Thyroid gland (tissue), 4 donors: ENCODE measurements at regions not wholly inside any gene's neighbourhood (a gene's known extent, or its start where the extent isn't known, plus 50 kb on each side); places are given as distances from the start of the nearest gene placed in this dataset.

Experiments used
- DNase-seq, 2 donors: peaks; one replicate each; pipeline ENCODE4 v3.0.0-alpha.2; 2019
- H3K27ac ChIP-seq, 3 donors: fragments of 200-600 bp; sonication (generic); 1 replicate in 2 of 3; 2 replicates in 1 of 3; pipeline ENCODE4 v1.5.1; 2016 to 2019; ENCODE audit warnings: mild to moderate bottlenecking in 1 of 3, moderate library complexity in 1 of 3
- H3K27me3 ChIP-seq: fragments of 200-600 bp; sonication (generic); one replicate; pipeline ENCODE4 v1.5.1; 2019
- H3K36me3 ChIP-seq, 2 donors: fragments of 200-600 bp; sonication (generic); one replicate each; pipeline ENCODE4 v1.5.1; 2016 to 2019
- H3K4me1 ChIP-seq, 2 donors: fragments of 200-600 bp; sonication (generic); one replicate each; pipeline ENCODE4 v1.5.1; 2017 to 2019
- H3K4me3 ChIP-seq, 3 donors: fragments of 200-600 bp; sonication (generic); replicated peaks in 1 of 3; 1 replicate in 2 of 3; 2 replicates in 1 of 3; pipeline ENCODE4 v1.5.1; 2016; ENCODE audit warnings: mild to moderate bottlenecking in 1 of 3
- H3K9me3 ChIP-seq: fragments of 200-600 bp; sonication (generic); one replicate; pipeline ENCODE4 v1.5.1; 2017
- POLR2A ChIP-seq, 2 donors: fragments of 450-650 bp; IDR thresholded peaks; one replicate each; pipeline ENCODE4 v1.6.1; 2017; ENCODE audit warnings: antibody characterized with exemption in 2 of 2, mild to moderate bottlenecking in 2 of 2, moderate library complexity in 1 of 2
- WGBS, 2 donors: methylation state at CpG; one replicate each; pipeline ENCODE4 v1.1.5; 2017; 5-methylcytosine and 5-hydroxymethylcytosine counted together
- intact Hi-C: fragments of 100-400 bp; cut with DNase I; formaldehyde crosslinking; loops from one replicate; pipeline ENCODE4 v1.15.1; 2023
- TF ChIP-seq, protein P1 (sequence below), 6 experiments: fragments of 200-600 bp in 3 of 6; fragments of 450-650 bp in 3 of 6; sonication (generic) in 3 of 6; IDR thresholded peaks; one replicate each; pipeline ENCODE4 v1.5.1; 2016 to 2019; ENCODE audit warnings: antibody characterized with exemption in 6 of 6, mild to moderate bottlenecking in 2 of 6, inconsistent platforms in 1 of 6, moderate library complexity in 1 of 6

DNA sequence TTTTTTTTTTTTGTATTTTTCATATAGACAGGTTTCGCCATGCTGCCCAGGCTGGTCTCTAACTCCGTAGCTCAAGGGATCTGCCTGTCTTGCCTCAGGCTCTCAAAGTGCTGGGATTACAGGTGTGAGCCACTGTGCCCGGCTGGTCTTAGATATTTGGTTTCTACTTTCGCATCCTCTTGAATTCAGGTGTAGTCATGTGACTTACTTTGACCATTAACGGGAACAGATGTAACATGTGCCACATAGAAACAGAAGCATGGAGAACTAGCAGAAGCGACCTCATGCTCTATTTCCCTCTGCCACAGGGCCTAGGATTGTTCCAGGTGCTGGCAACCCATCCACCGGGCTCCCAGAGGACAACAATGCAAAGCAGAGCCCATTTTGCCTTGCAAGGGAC is 166.6 kb downstream of the CYLD start:
- 89 to 91% methylated on average over 7 of the region's 7 CpGs for WGBS, 2 donors
- H3K27me3 ChIP-seq: no peaks in the 10 kb centered on the region
- H3K9me3 ChIP-seq: no peaks in the 10 kb centered on the region
- DNase-seq: no peak
- H3K36me3 ChIP-seq: no peaks in the 10 kb centered on the region
- peaks cover 0 to under 1% of the 10 kb centered on the region in 2 donors for H3K4me1 ChIP-seq
- no peak overlapping the region for H3K27ac ChIP-seq
- no peak overlapping the region for H3K4me3 ChIP-seq
- intact Hi-C loops: no loop called here
- TF ChIP-seq POLR2A (IDR thresholded peaks at IDR 0.05): no peak
- TF ChIP-seq, protein P1, sequence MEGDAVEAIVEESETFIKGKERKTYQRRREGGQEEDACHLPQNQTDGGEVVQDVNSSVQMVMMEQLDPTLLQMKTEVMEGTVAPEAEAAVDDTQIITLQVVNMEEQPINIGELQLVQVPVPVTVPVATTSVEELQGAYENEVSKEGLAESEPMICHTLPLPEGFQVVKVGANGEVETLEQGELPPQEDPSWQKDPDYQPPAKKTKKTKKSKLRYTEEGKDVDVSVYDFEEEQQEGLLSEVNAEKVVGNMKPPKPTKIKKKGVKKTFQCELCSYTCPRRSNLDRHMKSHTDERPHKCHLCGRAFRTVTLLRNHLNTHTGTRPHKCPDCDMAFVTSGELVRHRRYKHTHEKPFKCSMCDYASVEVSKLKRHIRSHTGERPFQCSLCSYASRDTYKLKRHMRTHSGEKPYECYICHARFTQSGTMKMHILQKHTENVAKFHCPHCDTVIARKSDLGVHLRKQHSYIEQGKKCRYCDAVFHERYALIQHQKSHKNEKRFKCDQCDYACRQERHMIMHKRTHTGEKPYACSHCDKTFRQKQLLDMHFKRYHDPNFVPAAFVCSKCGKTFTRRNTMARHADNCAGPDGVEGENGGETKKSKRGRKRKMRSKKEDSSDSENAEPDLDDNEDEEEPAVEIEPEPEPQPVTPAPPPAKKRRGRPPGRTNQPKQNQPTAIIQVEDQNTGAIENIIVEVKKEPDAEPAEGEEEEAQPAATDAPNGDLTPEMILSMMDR (IDR thresholded peaks at IDR 0.05): no peak

DNA sequence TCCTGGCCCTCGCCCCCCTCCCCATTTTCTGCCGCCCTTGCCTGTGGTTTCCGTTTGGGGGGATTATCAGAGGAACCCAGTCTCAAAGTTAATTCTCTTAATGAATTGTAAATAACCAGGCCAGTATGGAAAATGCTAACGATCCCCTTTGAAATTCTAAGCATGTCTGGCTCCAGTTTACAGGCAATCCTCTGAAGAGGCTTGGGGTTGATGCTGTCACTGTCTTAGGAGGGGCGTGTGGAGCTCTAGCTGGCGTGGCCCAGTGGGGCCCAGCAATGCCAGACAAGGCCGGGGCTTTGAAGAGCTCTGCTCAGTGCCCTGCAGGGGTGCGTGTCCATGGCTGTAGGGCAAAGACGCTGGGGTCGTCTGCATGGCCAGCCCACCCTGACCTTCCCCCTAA is 164.6 kb downstream of the CYLD start:
- no peak for TF ChIP-seq POLR2A (IDR thresholded peaks at IDR 0.05)
- TF ChIP-seq, protein P1 (IDR thresholded peaks at IDR 0.05): no peak
- Histone ChIP-seq H3K9me3 (no peaks in the 10 kb centered on the region), H3K27me3 (no peaks in the 10 kb centered on the region), H3K27ac (no peak overlapping the region), H3K4me1 (peaks cover 13 to 14% of the 10 kb centered on the region in 2 donors), H3K4me3 (no peak overlapping the region), H3K36me3 (no peaks in the 10 kb centered on the region)
- intact Hi-C loops: no loop called here
- 73 to 78% methylated on average over 10 of the region's 10 CpGs for WGBS, 2 donors
- DNase-seq: no peak

DNA sequence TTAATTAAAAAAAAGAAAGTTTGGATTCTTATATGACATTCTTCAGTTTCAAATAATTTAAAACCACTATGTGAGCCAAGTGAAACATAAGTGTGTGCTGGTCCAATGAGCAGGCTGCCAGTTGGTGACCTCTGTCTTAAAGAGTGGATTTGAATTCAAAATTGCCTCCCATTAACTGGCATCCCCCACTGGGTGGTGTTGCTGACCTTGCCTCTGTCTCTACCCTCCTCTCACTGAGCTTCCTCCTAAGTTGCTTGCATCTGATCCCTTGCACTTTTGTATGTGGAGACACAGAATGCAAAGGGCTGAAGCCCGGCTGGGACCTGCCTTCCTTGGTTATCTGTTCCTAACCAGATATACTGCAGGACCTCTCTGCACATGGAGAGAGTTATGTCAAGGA is 160.6 kb downstream of the CYLD start:
- Histone ChIP-seq H3K27ac (peak overlapping the region in 1 of 3 donors; percentile 41), H3K4me1 (peaks cover 13 to 14% of the 10 kb centered on the region in 2 donors), H3K27me3 (no peaks in the 10 kb centered on the region), H3K4me3 (no peak overlapping the region), H3K36me3 (no peaks in the 10 kb centered on the region), H3K9me3 (no peaks in the 10 kb centered on the region)
- DNase-seq: peak; percentile 13 to 19
- intact Hi-C loops: no loop called here
- TF ChIP-seq, protein P1 (IDR thresholded peaks at IDR 0.05): peak in 1 of 6 experiments; percentile 11
- no peak for TF ChIP-seq POLR2A (IDR thresholded peaks at IDR 0.05)
- WGBS, 2 donors: 45 to 59% methylated on average over 1 of the region's 1 CpG

GRCh38 chr16:50901062-50901461 is 159.2 kb downstream of the CYLD start:
- intact Hi-C loops: no loop called here
- H3K36me3 ChIP-seq: no peaks in the 10 kb centered on the region
- peaks cover 13 to 14% of the 10 kb centered on the region in 2 donors for H3K4me1 ChIP-seq
- 81 to 88% methylated on average over 2 of the region's 2 CpGs for WGBS, 2 donors
- no peak overlapping the region for H3K4me3 ChIP-seq
- TF ChIP-seq POLR2A (IDR thresholded peaks at IDR 0.05): no peak
- DNase-seq: no peak
- no peak overlapping the region for H3K27ac ChIP-seq
- no peaks in the 10 kb centered on the region for H3K9me3 ChIP-seq
- no peaks in the 10 kb centered on the region for H3K27me3 ChIP-seq

DNA sequence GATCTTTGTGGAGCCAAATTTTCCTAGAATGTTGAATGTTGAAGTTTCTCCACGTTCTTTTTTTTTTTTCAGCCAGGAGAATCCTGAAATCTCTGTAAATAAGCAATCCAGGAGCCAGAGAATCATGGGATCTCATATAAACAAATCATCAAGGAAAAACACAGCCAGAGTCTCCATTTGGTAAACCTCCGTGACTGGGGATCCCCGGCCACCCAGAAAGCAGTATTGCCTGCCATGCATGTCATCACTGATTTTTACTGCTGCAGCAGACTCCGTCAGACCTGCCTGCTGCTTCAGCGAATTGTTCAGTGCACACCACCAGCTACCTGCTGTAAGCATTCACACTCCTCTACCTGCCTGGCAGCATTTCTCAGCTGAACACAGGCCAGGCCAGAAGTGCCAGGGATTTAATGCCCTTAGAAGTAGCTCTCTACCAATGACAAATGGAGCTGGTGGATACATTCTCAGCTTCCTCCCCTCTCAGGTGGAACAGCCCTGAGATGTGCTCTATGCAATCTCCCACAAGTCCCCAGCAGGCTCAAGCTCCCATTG is 158.6 kb downstream of the CYLD start:
- intact Hi-C loops: no loop called here
- peaks cover 13 to 19% of the 10 kb centered on the region in 2 donors for H3K4me1 ChIP-seq
- no peak overlapping the region for H3K27ac ChIP-seq
- 43 to 54% methylated on average over 5 of the region's 5 CpGs for WGBS, 2 donors
- DNase-seq: peak; percentile 46 to 66
- H3K4me3 ChIP-seq: no peak overlapping the region
- H3K27me3 ChIP-seq: no peaks in the 10 kb centered on the region
- H3K36me3 ChIP-seq: no peaks in the 10 kb centered on the region
- H3K9me3 ChIP-seq: no peaks in the 10 kb centered on the region
- no peak for TF ChIP-seq POLR2A (IDR thresholded peaks at IDR 0.05)
- TF ChIP-seq, protein P1 (IDR thresholded peaks at IDR 0.05): no peak
